Upper lobe of left lung (tissue), 6 donors: ENCODE measurements at regions not wholly inside any gene's neighbourhood (a gene's known extent, or its start where the extent isn't known, plus 50 kb on each side); places are given as distances from the start of the nearest gene placed in this dataset.

Source experiments
- ATAC-seq, 2 donors: fragments of 200-7000 bp; cut with Tn5 transposase; one replicate each; pipeline ENCODE4 v1.9.1; 2022; ENCODE audit warnings: mild to moderate bottlenecking in 2 of 2, moderate library complexity in 2 of 2; ENCODE audit not compliant: low FRiP score in 2 of 2
- DNase-seq, 2 donors: peaks; one replicate each; pipeline ENCODE4 v3.0.0-alpha.2; 2019 to 2020
- H3K27ac ChIP-seq, 4 donors: fragments of 200-600 bp; sonication (generic); one replicate each; pipeline ENCODE4 v1.5.1; 2016 to 2019
- H3K27me3 ChIP-seq, 4 donors: fragments of 200-600 bp; sonication (generic); one replicate each; pipeline ENCODE4 v1.5.1; 2017 to 2019
- H3K36me3 ChIP-seq, 4 donors: fragments of 200-600 bp; sonication (generic); one replicate each; pipeline ENCODE4 v1.5.1; 2016 to 2019
- H3K4me1 ChIP-seq, 4 donors: fragments of 200-600 bp; sonication (generic); one replicate each; pipeline ENCODE4 v1.5.1; 2018 to 2019
- H3K4me3 ChIP-seq, 4 donors: fragments of 200-600 bp; sonication (generic); one replicate each; pipeline ENCODE4 v1.5.1; 2017 to 2019; ENCODE audit warnings: mild to moderate bottlenecking in 2 of 4, moderate library complexity in 1 of 4
- H3K9me3 ChIP-seq, 4 donors: fragments of 200-600 bp; sonication (generic); one replicate each; pipeline ENCODE4 v1.5.1; 2018 to 2019
- EP300 ChIP-seq, 4 donors: sonication (generic); formaldehyde crosslinking; IDR thresholded peaks; one replicate each; pipeline ENCODE4 v1.5.1; 2017; ENCODE audit warnings: antibody characterized with exemption in 4 of 4, control low read depth in 2 of 4
- POLR2A ChIP-seq, 4 donors: fragments of 450-650 bp; IDR thresholded peaks; one replicate each; pipeline ENCODE4 v1.5.1; 2016 to 2017; ENCODE audit warnings: antibody characterized with exemption in 4 of 4, mild to moderate bottlenecking in 2 of 4
- POLR2AphosphoS5 ChIP-seq, 2 donors: sonication (generic); formaldehyde crosslinking; IDR thresholded peaks; one replicate each; pipeline ENCODE4 v1.5.1; 2017; ENCODE audit warnings: antibody characterized with exemption in 2 of 2
- WGBS, 2 donors: methylation state at CpG; one replicate each; pipeline ENCODE4 v1.1.5; 2017 to 2018; 5-methylcytosine and 5-hydroxymethylcytosine counted together
- TF ChIP-seq, protein P1 (sequence below), 6 experiments: fragments of 450-650 bp in 4 of 6; fragments of 200-600 bp in 2 of 6; sonication (generic) in 2 of 6; IDR thresholded peaks; one replicate each; pipeline ENCODE4 v1.5.1; 2016 to 2019; ENCODE audit warnings: antibody characterized with exemption in 6 of 6
- donor health status: DM: no; HTN: no; CAD: no; lungs with moderate emphysema.
- donor health status: DM: no; HTN: yes; CAD: no; lungs with severe emphysema.

DNA sequence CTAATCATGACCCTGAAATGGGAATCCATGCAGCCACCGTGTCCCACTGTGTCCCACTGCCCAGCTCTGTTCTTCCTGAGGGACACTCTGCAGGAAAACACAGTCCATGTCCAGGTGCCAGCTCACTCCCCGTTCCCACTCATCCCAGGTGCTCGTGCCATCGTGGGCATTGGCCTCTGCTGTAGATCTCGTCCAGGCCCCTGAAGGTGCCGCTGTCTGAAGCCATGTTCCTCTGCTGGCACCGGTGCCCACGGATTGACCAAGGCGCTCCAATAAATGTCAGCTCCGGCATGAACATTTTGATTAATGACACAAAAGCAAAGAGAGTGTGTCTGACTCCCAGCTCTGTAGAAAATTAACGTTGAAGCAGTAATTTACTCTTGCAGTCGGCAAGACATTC, 280.1 kb upstream of the SALL3 start:
- no peak overlapping the region for H3K4me3 ChIP-seq
- ATAC-seq, result no peak
- 86 to 88% methylated on average over 12 of the region's 12 CpGs for WGBS, 2 donors
- no peaks in the 10 kb centered on the region for H3K4me1 ChIP-seq
- H3K27ac ChIP-seq, result no peak overlapping the region
- H3K27me3 ChIP-seq, result no peaks in the 10 kb centered on the region
- no peaks in the 10 kb centered on the region for H3K9me3 ChIP-seq
- H3K36me3 ChIP-seq, result no peaks in the 10 kb centered on the region
- DNase-seq, result no peak
- TF ChIP-seq POLR2A (IDR thresholded peaks at IDR 0.05), result no peak
- no peak for TF ChIP-seq POLR2AphosphoS5 (IDR thresholded peaks at IDR 0.05)

DNA sequence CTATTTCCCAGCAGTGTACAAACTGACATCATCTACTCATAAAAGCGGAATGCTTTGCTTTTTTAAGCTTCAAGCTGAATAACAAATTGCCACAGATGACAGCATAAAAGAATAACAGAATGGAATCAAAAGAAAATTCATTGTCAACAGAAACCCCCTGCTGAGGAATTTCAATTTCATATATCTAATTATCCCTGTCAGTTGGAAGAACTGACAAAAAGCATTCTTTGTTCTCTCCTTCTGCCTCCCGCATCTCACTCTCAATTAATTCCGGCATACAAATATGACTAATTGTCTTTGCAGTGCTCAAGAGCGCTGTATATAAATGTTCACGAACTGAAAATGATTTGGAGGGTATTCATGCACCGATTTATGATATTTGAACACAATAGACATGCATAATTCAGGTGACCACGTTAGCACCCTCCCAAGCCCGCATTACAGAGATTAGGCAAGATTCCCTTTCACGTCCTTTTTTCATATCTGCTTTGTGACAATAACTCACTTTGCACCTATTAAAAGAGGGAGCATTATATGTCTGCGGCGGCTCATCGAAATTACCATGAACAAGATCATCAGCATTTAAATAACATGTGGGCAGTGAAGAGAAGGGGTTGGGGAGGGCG, 277.7 kb upstream of the SALL3 start:
- WGBS, 2 donors, result 61 to 63% methylated on average over 13 of the region's 13 CpGs
- no peak overlapping the region for H3K4me3 ChIP-seq
- H3K27ac ChIP-seq, result no peak overlapping the region
- ATAC-seq (no peak), DNase-seq (no peak)
- no peak for TF ChIP-seq EP300 (IDR thresholded peaks at IDR 0.05)
- TF ChIP-seq POLR2AphosphoS5 (IDR thresholded peaks at IDR 0.05), result no peak
- H3K27me3 ChIP-seq, result no peaks in the 10 kb centered on the region
- no peaks in the 10 kb centered on the region for H3K4me1 ChIP-seq
- H3K36me3 ChIP-seq, result no peaks in the 10 kb centered on the region
- no peaks in the 10 kb centered on the region for H3K9me3 ChIP-seq

DNA sequence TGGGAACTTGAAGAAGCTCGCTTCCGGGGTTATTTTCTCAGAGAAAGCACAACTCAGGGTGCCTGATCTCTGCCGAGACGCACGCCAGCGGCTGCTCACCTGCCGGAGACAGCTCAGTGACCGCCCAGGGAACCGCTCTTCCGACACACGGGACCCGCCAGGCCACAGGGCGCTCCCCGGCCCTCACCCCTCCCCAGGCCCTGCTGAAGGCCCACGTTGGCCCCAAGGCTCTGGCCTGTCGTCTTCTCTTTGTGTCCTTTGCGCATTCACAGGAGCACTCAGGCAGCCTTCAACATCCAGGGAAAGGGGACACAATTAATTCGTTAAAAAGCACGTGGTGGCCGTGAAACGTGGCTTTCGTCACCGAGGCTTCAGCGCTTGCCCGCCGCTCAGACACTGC, 276.3 kb upstream of the SALL3 start:
- Histone ChIP-seq H3K36me3 (no peaks in the 10 kb centered on the region), H3K27ac (no peak overlapping the region), H3K27me3 (no peaks in the 10 kb centered on the region), H3K4me3 (no peak overlapping the region), H3K4me1 (no peaks in the 10 kb centered on the region), H3K9me3 (peaks cover 0 to 5% (median 3%) of the 10 kb centered on the region in 4 donors)
- DNase-seq, result no peak
- TF ChIP-seq EP300 (IDR thresholded peaks at IDR 0.05) (no peak), POLR2AphosphoS5 (IDR thresholded peaks at IDR 0.05) (no peak), POLR2A (IDR thresholded peaks at IDR 0.05) (no peak)
- TF ChIP-seq, protein P1, sequence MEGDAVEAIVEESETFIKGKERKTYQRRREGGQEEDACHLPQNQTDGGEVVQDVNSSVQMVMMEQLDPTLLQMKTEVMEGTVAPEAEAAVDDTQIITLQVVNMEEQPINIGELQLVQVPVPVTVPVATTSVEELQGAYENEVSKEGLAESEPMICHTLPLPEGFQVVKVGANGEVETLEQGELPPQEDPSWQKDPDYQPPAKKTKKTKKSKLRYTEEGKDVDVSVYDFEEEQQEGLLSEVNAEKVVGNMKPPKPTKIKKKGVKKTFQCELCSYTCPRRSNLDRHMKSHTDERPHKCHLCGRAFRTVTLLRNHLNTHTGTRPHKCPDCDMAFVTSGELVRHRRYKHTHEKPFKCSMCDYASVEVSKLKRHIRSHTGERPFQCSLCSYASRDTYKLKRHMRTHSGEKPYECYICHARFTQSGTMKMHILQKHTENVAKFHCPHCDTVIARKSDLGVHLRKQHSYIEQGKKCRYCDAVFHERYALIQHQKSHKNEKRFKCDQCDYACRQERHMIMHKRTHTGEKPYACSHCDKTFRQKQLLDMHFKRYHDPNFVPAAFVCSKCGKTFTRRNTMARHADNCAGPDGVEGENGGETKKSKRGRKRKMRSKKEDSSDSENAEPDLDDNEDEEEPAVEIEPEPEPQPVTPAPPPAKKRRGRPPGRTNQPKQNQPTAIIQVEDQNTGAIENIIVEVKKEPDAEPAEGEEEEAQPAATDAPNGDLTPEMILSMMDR (IDR thresholded peaks at IDR 0.05), result no peak
- ATAC-seq, result no peak
- WGBS, 2 donors, result 90 to 96% methylated on average over 24 to 26 of the region's 26 CpGs

DNA sequence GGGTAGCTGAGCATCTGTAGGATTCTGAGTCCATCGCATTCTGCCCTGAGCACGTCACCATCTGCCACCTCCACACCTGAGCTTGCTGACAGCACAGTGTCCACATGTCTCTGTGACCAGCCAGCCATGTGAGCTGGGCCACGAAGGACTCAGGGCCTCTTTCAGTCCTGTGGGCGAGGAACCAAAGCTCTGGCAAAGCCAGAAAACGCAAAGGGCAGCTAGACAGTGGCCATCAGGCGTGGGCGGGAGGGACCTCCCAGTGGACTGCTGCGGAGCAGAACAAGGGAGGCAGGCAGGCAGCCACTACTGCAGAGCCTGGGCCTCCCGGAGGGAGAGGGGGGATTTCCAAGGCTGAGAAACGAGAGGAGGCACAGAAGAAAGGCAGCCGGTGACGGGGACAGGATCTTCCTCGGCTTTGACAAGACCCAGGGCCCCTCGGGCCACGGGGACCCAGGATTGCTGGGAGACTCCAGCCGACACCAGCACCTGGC, 274.6 kb upstream of the SALL3 start:
- WGBS, 2 donors, result 74 to 82% methylated on average over 16 of the region's 16 CpGs
- DNase-seq, result no peak
- Histone ChIP-seq H3K27ac (no peak overlapping the region), H3K36me3 (no peaks in the 10 kb centered on the region), H3K4me1 (no peaks in the 10 kb centered on the region), H3K4me3 (no peak overlapping the region), H3K9me3 (peaks cover 0 to 16% (median 11%) of the 10 kb centered on the region in 4 donors), H3K27me3 (no peaks in the 10 kb centered on the region)
- no peak for TF ChIP-seq POLR2AphosphoS5 (IDR thresholded peaks at IDR 0.05)
- TF ChIP-seq EP300 (IDR thresholded peaks at IDR 0.05), result no peak
- TF ChIP-seq POLR2A (IDR thresholded peaks at IDR 0.05), result no peak
- TF ChIP-seq, protein P1 (IDR thresholded peaks at IDR 0.05), result no peak
- ATAC-seq, result peak in 1 of 2 donors; percentile 21

DNA sequence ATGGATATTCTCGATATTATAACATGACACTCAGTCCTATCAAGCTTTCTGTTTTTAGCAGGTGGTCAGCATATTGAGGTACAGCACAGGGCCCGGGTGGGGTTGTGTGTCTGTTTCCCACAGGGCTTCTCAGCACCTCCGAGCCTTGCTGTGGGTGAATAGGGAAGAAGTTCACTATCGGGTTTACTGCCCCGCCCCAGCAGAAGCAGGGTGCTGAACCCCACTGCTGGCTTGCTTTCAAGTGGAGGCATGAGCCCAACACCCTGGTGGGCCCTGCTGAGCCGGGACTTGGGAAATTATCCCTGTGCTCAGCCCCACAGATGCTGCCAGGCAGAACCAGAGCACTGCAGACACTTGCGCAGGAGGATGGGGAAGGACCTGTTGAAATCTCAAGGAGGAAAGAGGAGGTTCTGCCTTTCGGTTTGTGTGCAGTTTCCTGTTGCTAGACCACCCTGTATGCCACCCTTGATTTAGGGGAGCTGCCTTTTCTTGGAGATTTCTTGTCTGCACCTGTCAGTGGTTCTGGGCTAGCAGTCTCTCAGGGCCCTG, 270.3 kb upstream of the SALL3 start:
- ATAC-seq (no peak), DNase-seq (no peak)
- no peaks in the 10 kb centered on the region for H3K4me1 ChIP-seq
- H3K9me3 ChIP-seq, result peaks cover 0 to 16% (median 11%) of the 10 kb centered on the region in 4 donors
- no peaks in the 10 kb centered on the region for H3K27me3 ChIP-seq
- TF ChIP-seq, protein P1 (IDR thresholded peaks at IDR 0.05), result no peak
- TF ChIP-seq POLR2A (IDR thresholded peaks at IDR 0.05) (no peak), EP300 (IDR thresholded peaks at IDR 0.05) (no peak), POLR2AphosphoS5 (IDR thresholded peaks at IDR 0.05) (no peak)
- no peak overlapping the region for H3K27ac ChIP-seq
- H3K4me3 ChIP-seq, result no peak overlapping the region
- H3K36me3 ChIP-seq, result no peaks in the 10 kb centered on the region
- 86 to 93% methylated on average over 8 of the region's 8 CpGs for WGBS, 2 donors

DNA sequence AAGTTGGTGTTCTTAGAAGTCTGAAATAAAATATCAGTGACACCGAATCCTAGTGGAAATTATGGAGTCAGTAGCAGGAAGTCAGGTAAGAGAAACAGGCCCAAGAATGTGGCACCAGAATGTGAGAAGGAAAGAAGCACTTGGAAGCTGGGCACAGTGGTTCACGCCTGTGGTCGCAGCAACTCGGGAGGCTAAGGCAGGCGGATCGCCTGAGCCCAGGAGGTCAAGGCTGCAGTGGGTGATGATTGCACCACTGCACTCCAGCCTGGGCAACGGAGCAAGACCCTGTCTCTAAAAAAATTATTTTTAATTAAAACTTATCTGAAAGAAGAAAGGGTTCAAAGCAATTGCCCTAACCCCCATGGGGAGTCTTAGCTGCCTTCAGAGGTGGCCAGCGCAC, 268.3 kb upstream of the SALL3 start:
- H3K27me3 ChIP-seq, result no peaks in the 10 kb centered on the region
- H3K4me1 ChIP-seq, result no peaks in the 10 kb centered on the region
- no peak overlapping the region for H3K27ac ChIP-seq
- H3K4me3 ChIP-seq, result no peak overlapping the region
- TF ChIP-seq, protein P1 (IDR thresholded peaks at IDR 0.05), result no peak
- TF ChIP-seq EP300 (IDR thresholded peaks at IDR 0.05), result no peak
- H3K36me3 ChIP-seq, result no peaks in the 10 kb centered on the region
- ATAC-seq (no peak), DNase-seq (no peak)
- WGBS, 2 donors, result 91 to 92% methylated on average over 8 of the region's 8 CpGs
- peaks cover 0 to 16% (median 11%) of the 10 kb centered on the region in 4 donors for H3K9me3 ChIP-seq
